Adrenal gland (tissue), 5 donors: ENCODE measurements at regions not wholly inside any gene's neighbourhood (a gene's known extent, or its start where the extent isn't known, plus 50 kb on each side); places are given as distances from the start of the nearest gene placed in this dataset.

Source experiments
- POLR2A ChIP-seq, 2 donors: fragments of 450-650 bp; IDR thresholded peaks; one replicate each; pipeline ENCODE4 v1.6.1; 2017; ENCODE audit warnings: antibody characterized with exemption in 2 of 2, mild to moderate bottlenecking in 2 of 2, moderate library complexity in 1 of 2
- TF ChIP-seq, protein P1 (sequence below), 6 experiments: fragments of 450-650 bp in 4 of 6; fragments of 200-600 bp in 2 of 6; sonication (generic) in 1 of 6; IDR thresholded peaks; 1 replicate in 5 of 6; 2 replicates in 1 of 6; pipeline versions ENCODE4 v1.5.1 to v1.8.0; 2016 to 2021; ENCODE audit warnings: antibody characterized with exemption in 6 of 6, mild to moderate bottlenecking in 2 of 6, moderate library complexity in 1 of 6
- donor health status: DM: no; HTN: no; CAD: no.

DNA sequence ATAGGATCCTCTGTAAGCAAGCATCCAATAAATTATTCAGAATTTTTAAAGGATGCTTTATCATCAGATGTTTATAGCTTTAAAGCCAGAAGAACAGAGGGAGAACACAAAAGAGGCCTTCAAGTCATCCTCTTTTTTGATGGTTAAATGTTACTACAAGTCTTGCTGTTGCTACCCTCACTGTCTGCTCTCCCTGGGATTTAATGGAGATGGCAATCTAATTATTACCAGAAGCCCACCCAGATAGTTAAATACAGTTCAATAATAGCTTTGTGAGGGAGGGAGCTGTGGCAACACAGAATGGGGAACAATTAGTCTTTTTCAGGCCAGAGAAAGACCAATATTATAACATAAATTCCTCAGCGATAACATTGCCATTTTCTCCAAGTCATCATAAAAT lies 87.0 kb upstream of the ACTBL2 start:
- no peak for TF ChIP-seq POLR2A (IDR thresholded peaks at IDR 0.05)
- TF ChIP-seq, protein P1, sequence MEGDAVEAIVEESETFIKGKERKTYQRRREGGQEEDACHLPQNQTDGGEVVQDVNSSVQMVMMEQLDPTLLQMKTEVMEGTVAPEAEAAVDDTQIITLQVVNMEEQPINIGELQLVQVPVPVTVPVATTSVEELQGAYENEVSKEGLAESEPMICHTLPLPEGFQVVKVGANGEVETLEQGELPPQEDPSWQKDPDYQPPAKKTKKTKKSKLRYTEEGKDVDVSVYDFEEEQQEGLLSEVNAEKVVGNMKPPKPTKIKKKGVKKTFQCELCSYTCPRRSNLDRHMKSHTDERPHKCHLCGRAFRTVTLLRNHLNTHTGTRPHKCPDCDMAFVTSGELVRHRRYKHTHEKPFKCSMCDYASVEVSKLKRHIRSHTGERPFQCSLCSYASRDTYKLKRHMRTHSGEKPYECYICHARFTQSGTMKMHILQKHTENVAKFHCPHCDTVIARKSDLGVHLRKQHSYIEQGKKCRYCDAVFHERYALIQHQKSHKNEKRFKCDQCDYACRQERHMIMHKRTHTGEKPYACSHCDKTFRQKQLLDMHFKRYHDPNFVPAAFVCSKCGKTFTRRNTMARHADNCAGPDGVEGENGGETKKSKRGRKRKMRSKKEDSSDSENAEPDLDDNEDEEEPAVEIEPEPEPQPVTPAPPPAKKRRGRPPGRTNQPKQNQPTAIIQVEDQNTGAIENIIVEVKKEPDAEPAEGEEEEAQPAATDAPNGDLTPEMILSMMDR (IDR thresholded peaks at IDR 0.05), result no peak
